Activated CD8-positive, alpha-beta T cell treated with anti-CD3 and anti-CD28 coated beads for 36 hours (primary cell): ENCODE measurements at regions not wholly inside any gene's neighbourhood (a gene's known extent, or its start where the extent isn't known, plus 50 kb on each side); places are given as distances from the start of the nearest gene placed in this dataset.
"Not testable (repeated sequence)": the region's sequence is repeated elsewhere in the genome, so short reads cannot be mapped to it uniquely, and the experiment has no call there.

Experiments
- ATAC-seq: fragments of 200-7000 bp; cut with Tn5 transposase; one replicate; pipeline ENCODE4 v1.10.0; 2021; ENCODE audit warnings: mild to moderate bottlenecking, moderate library complexity
- CTCF ChIA-PET: fragments of 350-600 bp; sonication (Branson Sonifier 250); formaldehyde crosslinking; loops from one replicate; lab custom pipeline; 2021; ENCODE audit warnings: antibody characterized with exemption; lab: Charles Lee
- POLR2A ChIA-PET: fragments of 350-600 bp; sonication (Branson Sonifier 250); formaldehyde crosslinking; loops from one replicate; lab custom pipeline; 2021; ENCODE audit warnings: antibody characterized with exemption; lab: Charles Lee
- DNase-seq: peaks from one replicate; pipeline ENCODE4 v3.0.0-alpha.2; 2020
- H3K27ac Mint-ChIP-seq: one replicate; pipeline ENCODE4 v1.8.0; 2021; ENCODE audit warnings: mild to moderate bottlenecking, mixed read lengths
- H3K27me3 Mint-ChIP-seq: one replicate; pipeline ENCODE4 v1.8.0; 2021; ENCODE audit warnings: mixed read lengths
- H3K36me3 Mint-ChIP-seq: one replicate; pipeline ENCODE4 v1.8.0; 2021; ENCODE audit warnings: low read depth, mixed read lengths
- H3K4me1 Mint-ChIP-seq: one replicate; pipeline ENCODE4 v1.8.0; 2021; ENCODE audit warnings: low read depth, mixed read lengths
- H3K4me3 Mint-ChIP-seq: one replicate; pipeline ENCODE4 v1.8.0; 2021; ENCODE audit warnings: mild to moderate bottlenecking, moderate library complexity, mixed read lengths
- H3K9me3 Mint-ChIP-seq: one replicate; pipeline ENCODE4 v1.8.0; 2021; ENCODE audit warnings: mixed read lengths
- CTCF ChIP-seq: fragments of 200-600 bp; IDR thresholded peaks from one replicate; pipeline ENCODE4 v1.8.0; 2022; ENCODE audit warnings: antibody characterized with exemption, mild to moderate bottlenecking
- intact Hi-C: fragments of 100-400 bp; cut with micrococcal nuclease; formaldehyde crosslinking; loops from one replicate; pipeline ENCODE4 v1.10.0; 2022

GRCh38 chr7:13724977-13725566, 264.4 kb downstream of the ETV1 start:
- no peaks in the 10 kb centered on the region for H3K27me3 Mint-ChIP-seq
- no peak overlapping the region for H3K4me3 Mint-ChIP-seq
- TF ChIP-seq CTCF, result no peak
- intact Hi-C loops, result no loop called here
- no peaks in the 10 kb centered on the region for H3K36me3 Mint-ChIP-seq
- ATAC-seq (no peak), DNase-seq (no peak)
- H3K9me3 Mint-ChIP-seq, result no peaks in the 10 kb centered on the region
- ChIA-PET CTCF (no interaction called here), POLR2A (no interaction called here)
- no peak overlapping the region for H3K27ac Mint-ChIP-seq
- H3K4me1 Mint-ChIP-seq, result no peaks in the 10 kb centered on the region

GRCh38 chr7:13725591-13725990, 263.9 kb downstream of the ETV1 start:
- no peaks in the 10 kb centered on the region for H3K36me3 Mint-ChIP-seq
- CTCF ChIA-PET, result no interaction called here
- intact Hi-C loops, result no loop called here
- ATAC-seq (no peak), DNase-seq (no peak)
- POLR2A ChIA-PET, result no interaction called here
- H3K9me3 Mint-ChIP-seq, result no peaks in the 10 kb centered on the region
- no peak overlapping the region for H3K27ac Mint-ChIP-seq
- H3K4me3 Mint-ChIP-seq, result no peak overlapping the region
- no peak for TF ChIP-seq CTCF
- H3K4me1 Mint-ChIP-seq, result no peaks in the 10 kb centered on the region
- no peaks in the 10 kb centered on the region for H3K27me3 Mint-ChIP-seq

GRCh38 chr7:13727279-13727678, 262.2 kb downstream of the ETV1 start:
- Mint-ChIP-seq H3K4me1 (no peaks in the 10 kb centered on the region), H3K27ac (no peak overlapping the region), H3K27me3 (no peaks in the 10 kb centered on the region), H3K4me3 (no peak overlapping the region), H3K9me3 (no peaks in the 10 kb centered on the region), H3K36me3 (no peaks in the 10 kb centered on the region)
- ChIA-PET POLR2A (no interaction called here), CTCF (no interaction called here)
- no peak for ATAC-seq
- DNase-seq, result no peak
- no peak for TF ChIP-seq CTCF
- intact Hi-C loops, result no loop called here

GRCh38 chr7:13727751-13728150, 261.7 kb downstream of the ETV1 start:
- ATAC-seq (no peak), DNase-seq (no peak)
- POLR2A ChIA-PET, result no interaction called here
- H3K27me3 Mint-ChIP-seq, result no peaks in the 10 kb centered on the region
- TF ChIP-seq CTCF, result no peak
- CTCF ChIA-PET, result no interaction called here
- no peak overlapping the region for H3K27ac Mint-ChIP-seq
- no peak overlapping the region for H3K4me3 Mint-ChIP-seq
- no peaks in the 10 kb centered on the region for H3K4me1 Mint-ChIP-seq
- H3K36me3 Mint-ChIP-seq, result no peaks in the 10 kb centered on the region
- intact Hi-C loops, result no loop called here
- no peaks in the 10 kb centered on the region for H3K9me3 Mint-ChIP-seq

- intact Hi-C loops, CTCF ChIA-PET, H3K36me3 Mint-ChIP-seq, H3K27ac Mint-ChIP-seq, H3K27me3 Mint-ChIP-seq, H3K4me3 Mint-ChIP-seq, H3K4me1 Mint-ChIP-seq, H3K9me3 Mint-ChIP-seq, ATAC-seq, POLR2A ChIA-PET, DNase-seq: not testable (repeated sequence)
Observed at GRCh38 chr7:13728430-13728829, 261.0 kb downstream of the ETV1 start.

GRCh38 chr7:13731643-13732042, 257.8 kb downstream of the ETV1 start:
- no peaks in the 10 kb centered on the region for H3K4me1 Mint-ChIP-seq
- ChIA-PET CTCF (no interaction called here), POLR2A (no interaction called here)
- ATAC-seq (no peak), DNase-seq (no peak)
- no peak for TF ChIP-seq CTCF
- H3K36me3 Mint-ChIP-seq, result no peaks in the 10 kb centered on the region
- H3K9me3 Mint-ChIP-seq, result no peaks in the 10 kb centered on the region
- H3K27me3 Mint-ChIP-seq, result no peaks in the 10 kb centered on the region
- no peak overlapping the region for H3K4me3 Mint-ChIP-seq
- H3K27ac Mint-ChIP-seq, result no peak overlapping the region
- intact Hi-C loops, result no loop called here
